Tibial nerve (tissue), 4 donors: ENCODE measurements at regions not wholly inside any gene's neighbourhood (a gene's known extent, or its start where the extent isn't known, plus 50 kb on each side); places are given as distances from the start of the nearest gene placed in this dataset.
A peak's percentile ranks its signal among the peaks of the same experiment; 100 is the strongest.

ENCODE experiments used
- DNase-seq, 2 donors: peaks; one replicate each; pipeline ENCODE4 v3.0.0-alpha.2; 2019; ENCODE audit warnings: low spot score in 2 of 2
- H3K27ac ChIP-seq, 4 donors: fragments of 200-600 bp; sonication (generic) in 3 of 4; one replicate each; pipeline ENCODE4 v1.5.1; 2017 to 2019; ENCODE audit warnings: mild to moderate bottlenecking in 1 of 4
- H3K27me3 ChIP-seq, 2 donors: fragments of 200-600 bp; sonication (generic) in 1 of 2; one replicate each; pipeline versions ENCODE4 v1.5.1 to v1.6.0; 2017 to 2019
- H3K36me3 ChIP-seq, 3 donors: fragments of 200-600 bp; sonication (generic); one replicate each; pipeline ENCODE4 v1.5.1; 2018 to 2019
- H3K4me1 ChIP-seq, 4 donors: fragments of 200-600 bp; sonication (generic) in 3 of 4; one replicate each; pipeline ENCODE4 v1.5.1; 2017 to 2019
- H3K4me3 ChIP-seq, 4 donors: fragments of 200-600 bp; sonication (generic) in 3 of 4; one replicate each; pipeline ENCODE4 v1.5.1; 2017 to 2019; ENCODE audit warnings: mild to moderate bottlenecking in 1 of 4, moderate library complexity in 1 of 4
- H3K9me3 ChIP-seq, 4 donors: fragments of 200-600 bp; sonication (generic) in 3 of 4; one replicate each; pipeline ENCODE4 v1.5.1; 2017 to 2019
- EP300 ChIP-seq, 2 donors: sonication (generic); formaldehyde crosslinking; IDR thresholded peaks; one replicate each; pipeline ENCODE4 v1.6.1; 2017; ENCODE audit warnings: antibody characterized with exemption in 2 of 2, mild to moderate bottlenecking in 1 of 2
- POLR2A ChIP-seq, 2 donors: fragments of 450-650 bp; IDR thresholded peaks; one replicate each; pipeline ENCODE4 v1.6.1; 2017; ENCODE audit warnings: antibody characterized with exemption in 2 of 2, mild to moderate bottlenecking in 2 of 2, moderate library complexity in 2 of 2
- WGBS, 2 donors: methylation state at CpG; one replicate each; pipeline ENCODE4 v1.1.5; 2018; 5-methylcytosine and 5-hydroxymethylcytosine counted together
- TF ChIP-seq, protein P1 (sequence below), 5 experiments: fragments of 200-600 bp in 3 of 5; fragments of 450-650 bp in 2 of 5; sonication (generic) in 3 of 5; IDR thresholded peaks; one replicate each; pipeline ENCODE4 v1.5.1; 2016 to 2019; ENCODE audit warnings: antibody characterized with exemption in 5 of 5, mild to moderate bottlenecking in 3 of 5, moderate library complexity in 2 of 5

DNA sequence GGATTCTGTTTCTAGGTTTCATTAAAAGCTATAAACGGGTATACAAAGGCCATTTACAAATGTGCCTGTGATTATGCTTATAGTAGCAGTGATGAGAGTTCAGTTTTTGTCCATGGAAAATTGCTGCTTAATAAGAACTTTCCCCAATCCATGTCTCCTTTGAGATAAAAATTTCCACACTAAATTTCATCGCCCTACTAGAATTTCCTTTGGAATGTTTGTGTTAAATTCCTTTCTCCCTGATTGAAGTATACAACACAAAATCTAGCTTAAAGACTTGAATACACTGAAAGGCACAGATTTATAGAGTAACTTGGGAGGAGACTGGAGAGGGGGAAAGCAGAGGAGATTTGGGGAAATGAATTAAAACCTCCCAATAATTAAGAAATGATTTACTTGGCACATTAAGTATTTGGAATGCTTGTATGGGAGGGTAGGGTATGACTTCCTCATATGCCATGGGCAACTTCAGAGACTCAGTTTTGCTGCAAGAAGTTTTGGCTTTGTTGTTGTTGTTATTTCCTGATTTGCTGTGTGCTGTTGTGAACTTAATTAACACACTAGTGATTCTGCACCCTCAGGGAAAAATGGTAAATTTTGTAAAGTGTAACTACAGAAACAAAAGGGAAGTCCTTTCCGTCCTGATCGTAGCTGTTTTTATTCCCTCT lies 157.6 kb upstream of the LMO4 start:
- WGBS, 2 donors = 43 to 45% methylated on average over 4 of the region's 4 CpGs
- Histone ChIP-seq H3K4me1 (peaks cover 0 to 47% (median 20%) of the 10 kb centered on the region in 4 donors), H3K27ac (peak overlapping the region in 2 of 4 donors; percentile 65 to 77), H3K4me3 (no peak overlapping the region), H3K27me3 (no peaks in the 10 kb centered on the region), H3K36me3 (no peaks in the 10 kb centered on the region), H3K9me3 (no peaks in the 10 kb centered on the region)
- TF ChIP-seq, protein P1, sequence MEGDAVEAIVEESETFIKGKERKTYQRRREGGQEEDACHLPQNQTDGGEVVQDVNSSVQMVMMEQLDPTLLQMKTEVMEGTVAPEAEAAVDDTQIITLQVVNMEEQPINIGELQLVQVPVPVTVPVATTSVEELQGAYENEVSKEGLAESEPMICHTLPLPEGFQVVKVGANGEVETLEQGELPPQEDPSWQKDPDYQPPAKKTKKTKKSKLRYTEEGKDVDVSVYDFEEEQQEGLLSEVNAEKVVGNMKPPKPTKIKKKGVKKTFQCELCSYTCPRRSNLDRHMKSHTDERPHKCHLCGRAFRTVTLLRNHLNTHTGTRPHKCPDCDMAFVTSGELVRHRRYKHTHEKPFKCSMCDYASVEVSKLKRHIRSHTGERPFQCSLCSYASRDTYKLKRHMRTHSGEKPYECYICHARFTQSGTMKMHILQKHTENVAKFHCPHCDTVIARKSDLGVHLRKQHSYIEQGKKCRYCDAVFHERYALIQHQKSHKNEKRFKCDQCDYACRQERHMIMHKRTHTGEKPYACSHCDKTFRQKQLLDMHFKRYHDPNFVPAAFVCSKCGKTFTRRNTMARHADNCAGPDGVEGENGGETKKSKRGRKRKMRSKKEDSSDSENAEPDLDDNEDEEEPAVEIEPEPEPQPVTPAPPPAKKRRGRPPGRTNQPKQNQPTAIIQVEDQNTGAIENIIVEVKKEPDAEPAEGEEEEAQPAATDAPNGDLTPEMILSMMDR (IDR thresholded peaks at IDR 0.05) = no peak
- TF ChIP-seq EP300 (IDR thresholded peaks at IDR 0.05) (no peak), POLR2A (IDR thresholded peaks at IDR 0.05) (no peak)
- DNase-seq = no peak

GRCh38 chr1:87173231-87173630 lies 155.4 kb upstream of the LMO4 start:
- Histone ChIP-seq H3K9me3 (no peaks in the 10 kb centered on the region), H3K4me3 (no peak overlapping the region), H3K27ac (no peak overlapping the region), H3K27me3 (no peaks in the 10 kb centered on the region), H3K4me1 (peaks cover 0 to 34% (median 12%) of the 10 kb centered on the region in 4 donors), H3K36me3 (no peaks in the 10 kb centered on the region)
- WGBS, 2 donors = 92 to 93% methylated on average over 3 of the region's 3 CpGs
- no peak for DNase-seq
- TF ChIP-seq, protein P1 (IDR thresholded peaks at IDR 0.05) = no peak
- TF ChIP-seq POLR2A (IDR thresholded peaks at IDR 0.05) (no peak), EP300 (IDR thresholded peaks at IDR 0.05) (no peak)

DNA sequence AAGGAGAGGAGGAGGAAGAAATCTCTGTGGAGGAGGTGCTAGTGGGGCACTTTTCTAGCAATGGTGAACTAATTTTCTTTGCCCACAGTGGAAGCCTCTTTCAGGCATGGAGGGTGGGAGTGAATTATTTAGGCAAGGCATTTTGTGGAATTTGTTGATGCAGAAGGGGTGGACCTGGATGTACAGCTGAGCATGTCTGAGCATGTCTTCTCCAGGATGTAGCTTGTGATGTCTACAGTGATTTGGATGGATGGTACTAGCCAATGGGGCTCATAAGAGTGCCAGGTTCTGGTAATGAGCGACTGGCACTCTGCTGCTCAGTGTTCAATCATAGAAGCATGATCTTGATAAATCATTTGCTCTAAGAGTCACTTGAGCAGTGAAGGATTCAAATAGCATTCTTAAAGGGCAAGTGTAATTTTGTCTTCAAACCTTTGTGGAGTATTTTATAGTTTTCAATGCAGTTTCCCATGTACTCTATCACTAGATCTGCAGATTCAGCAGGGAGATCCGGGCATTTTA lies 153.9 kb upstream of the LMO4 start:
- TF ChIP-seq POLR2A (IDR thresholded peaks at IDR 0.05) (no peak), EP300 (IDR thresholded peaks at IDR 0.05) (no peak)
- TF ChIP-seq, protein P1 (IDR thresholded peaks at IDR 0.05) = no peak
- Histone ChIP-seq H3K27me3 (no peaks in the 10 kb centered on the region), H3K4me3 (no peak overlapping the region), H3K4me1 (peaks cover 0 to 19% (median 8%) of the 10 kb centered on the region in 4 donors), H3K36me3 (no peaks in the 10 kb centered on the region), H3K27ac (no peak overlapping the region), H3K9me3 (no peaks in the 10 kb centered on the region)
- no peak for DNase-seq
- WGBS, 2 donors = 86 to 90% methylated on average over 2 of the region's 2 CpGs

- 78 to 85% methylated on average over 5 of the region's 5 CpGs for WGBS, 2 donors
- H3K36me3 ChIP-seq = no peaks in the 10 kb centered on the region
- no peaks in the 10 kb centered on the region for H3K27me3 ChIP-seq
- no peaks in the 10 kb centered on the region for H3K9me3 ChIP-seq
- no peak for TF ChIP-seq POLR2A (IDR thresholded peaks at IDR 0.05)
- TF ChIP-seq EP300 (IDR thresholded peaks at IDR 0.05) = no peak
- TF ChIP-seq, protein P1 (IDR thresholded peaks at IDR 0.05) = no peak
- H3K4me3 ChIP-seq = no peak overlapping the region
- peaks cover 0 to 6% (median 3%) of the 10 kb centered on the region in 4 donors for H3K4me1 ChIP-seq
- no peak overlapping the region for H3K27ac ChIP-seq
- DNase-seq = no peak
These were observed 152.6 kb upstream of the LMO4 start for GRCh38 chr1:87176087-87176486.

DNA sequence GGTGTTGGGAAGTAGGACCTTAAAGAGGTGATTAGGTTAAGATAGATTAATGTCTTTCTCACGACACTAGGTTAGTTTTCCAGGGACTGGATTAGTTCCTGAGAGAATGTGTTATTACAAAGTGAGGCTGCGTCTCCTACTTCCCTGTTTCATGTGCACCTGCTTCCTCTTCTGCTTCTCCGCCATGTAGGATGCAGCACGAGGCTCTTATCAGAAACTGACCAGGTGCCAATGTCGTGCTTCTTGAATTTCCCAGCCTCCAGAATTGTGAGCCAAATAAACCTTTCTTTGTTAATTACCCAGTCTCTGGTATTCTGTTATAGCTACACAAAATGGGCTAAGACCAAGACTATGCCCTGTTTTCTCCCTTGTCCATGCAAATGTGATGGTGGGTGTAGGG lies 152.2 kb upstream of the LMO4 start:
- no peaks in the 10 kb centered on the region for H3K9me3 ChIP-seq
- no peaks in the 10 kb centered on the region for H3K27me3 ChIP-seq
- no peaks in the 10 kb centered on the region for H3K36me3 ChIP-seq
- no peak for DNase-seq
- no peak overlapping the region for H3K27ac ChIP-seq
- H3K4me1 ChIP-seq = peaks cover 0 to 2% (median under 1%) of the 10 kb centered on the region in 4 donors
- WGBS, 2 donors = 78 to 84% methylated on average over 5 of the region's 5 CpGs
- H3K4me3 ChIP-seq = no peak overlapping the region
- TF ChIP-seq, protein P1 (IDR thresholded peaks at IDR 0.05) = no peak
- no peak for TF ChIP-seq EP300 (IDR thresholded peaks at IDR 0.05)
- TF ChIP-seq POLR2A (IDR thresholded peaks at IDR 0.05) = no peak
